NCI-H2107 (cell line): ENCODE measurements at regions not wholly inside any gene's neighbourhood (a gene's known extent, or its start where the extent isn't known, plus 50 kb on each side); places are given as distances from the start of the nearest gene placed in this dataset.
A peak's percentile ranks its signal among the peaks of the same experiment; 100 is the strongest.
"Not testable (repeated sequence)": the region's sequence is repeated elsewhere in the genome, so short reads cannot be mapped to it uniquely, and the experiment has no call there.

Source experiments
- DNase-seq: peaks from one replicate; lab custom pipeline; 2025; lab: John Stamatoyannopoulos, UW

DNA sequence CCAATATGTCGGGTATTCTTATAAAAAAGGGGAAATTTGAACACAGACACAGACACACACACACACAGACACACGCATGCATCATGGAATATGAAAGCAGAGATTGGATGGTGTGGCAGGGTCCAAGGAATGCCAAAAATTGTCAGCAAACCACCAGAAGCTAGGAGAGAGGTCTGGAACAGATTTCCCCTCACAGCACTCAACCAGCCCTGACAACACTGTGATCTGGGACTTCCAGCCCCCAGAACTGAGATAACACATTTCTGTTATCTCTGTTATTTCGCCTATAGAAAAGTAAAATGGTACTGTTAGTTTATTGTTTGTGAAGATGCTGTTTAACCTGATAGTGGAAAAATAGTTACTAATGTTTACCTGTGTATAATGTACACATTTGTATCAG, 145.4 kb upstream of the ZBED5 start:
- DNase-seq, result no peak

DNA sequence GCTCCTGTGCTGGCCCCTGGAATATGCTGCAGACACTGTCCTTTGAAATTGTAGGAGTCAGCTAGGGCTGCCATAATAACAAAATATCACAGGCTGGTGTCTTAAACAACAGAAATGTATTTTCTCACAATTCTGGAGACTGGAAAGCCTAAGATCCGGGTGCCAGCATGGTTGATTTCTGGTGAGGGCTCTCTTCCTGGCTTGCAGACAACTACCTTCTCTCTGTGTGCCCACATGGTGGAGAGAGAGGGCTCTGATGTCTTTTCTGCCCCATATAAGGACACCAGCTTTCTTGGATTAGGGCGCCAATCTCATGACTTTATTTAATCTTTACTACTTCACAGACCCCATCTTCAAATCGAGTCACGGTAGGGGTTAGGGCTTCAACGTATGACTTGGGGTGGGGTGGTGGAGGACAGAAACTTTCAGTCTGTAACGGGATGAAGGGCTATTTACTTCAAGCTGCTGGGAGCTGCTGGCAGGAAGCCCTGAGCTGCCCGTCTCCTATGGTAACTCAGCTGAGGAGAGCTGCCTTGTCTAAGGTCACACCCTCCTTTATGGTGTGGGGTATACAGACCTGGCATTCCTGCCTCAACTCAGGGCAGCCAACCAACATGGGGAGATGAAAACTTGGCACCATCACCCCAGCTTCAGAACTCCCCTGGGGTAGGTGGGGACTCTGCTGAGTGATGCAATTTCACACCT, 142.9 kb upstream of the ZBED5 start:
- no peak for DNase-seq

DNA sequence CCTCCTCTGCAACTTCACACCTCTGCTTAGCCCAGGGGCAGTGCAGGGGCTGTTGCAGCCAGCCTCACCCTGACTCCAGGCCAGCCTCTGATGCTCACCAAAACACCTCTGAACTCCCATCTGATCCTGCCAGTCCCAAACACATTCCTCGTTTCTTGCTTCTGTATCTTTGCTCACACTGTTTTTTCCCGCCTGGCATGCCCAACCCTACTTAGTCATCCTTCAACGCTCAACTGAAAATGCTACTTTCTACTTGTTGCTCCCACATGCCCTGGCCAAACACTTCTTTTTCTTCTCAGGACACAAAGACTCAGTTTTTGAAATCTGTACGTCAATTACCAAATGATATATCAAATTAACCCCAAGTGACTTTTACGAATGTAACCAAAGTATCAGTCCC, 140.8 kb upstream of the ZBED5 start:
- DNase-seq, result no peak

DNA sequence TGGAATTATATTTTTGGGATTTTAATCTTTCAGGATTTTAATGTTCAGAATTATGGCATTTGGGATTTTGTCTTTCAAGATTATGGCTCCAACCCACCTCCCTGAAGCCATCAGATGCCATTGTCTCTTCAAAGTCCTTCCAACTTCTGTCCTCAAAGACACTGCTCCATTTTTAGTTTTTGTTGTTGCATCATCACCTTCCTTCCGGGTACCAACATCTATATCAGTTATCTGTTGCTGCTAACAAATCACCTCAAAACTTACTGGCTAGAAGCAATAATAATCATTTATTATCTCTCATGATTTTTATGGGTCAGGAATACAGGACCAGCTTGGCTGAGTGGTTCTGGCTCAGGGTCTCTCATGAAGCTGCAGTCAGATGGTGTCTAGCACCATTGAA, 138.8 kb upstream of the ZBED5 start:
- DNase-seq, result no peak

DNA sequence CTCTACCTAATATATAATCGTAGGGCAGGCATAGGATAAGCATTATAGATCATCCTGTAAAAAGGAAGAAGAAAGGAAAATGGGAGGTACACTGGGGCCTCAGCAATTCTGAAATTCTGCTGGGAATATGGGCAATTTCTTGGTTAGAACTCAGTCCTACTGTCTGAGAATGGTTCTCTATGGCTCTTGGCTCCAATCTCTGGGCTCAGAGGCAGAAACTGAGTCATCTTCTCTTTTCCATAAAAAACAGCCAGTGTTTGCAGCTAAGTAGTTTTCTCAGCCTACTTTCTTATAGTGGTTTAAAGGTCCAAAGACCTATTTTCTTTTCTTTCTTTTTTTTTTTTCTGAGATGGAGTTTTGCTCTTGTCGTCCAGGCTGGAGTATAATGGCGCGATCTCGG, 135.8 kb upstream of the ZBED5 start:
- no peak for DNase-seq

DNA sequence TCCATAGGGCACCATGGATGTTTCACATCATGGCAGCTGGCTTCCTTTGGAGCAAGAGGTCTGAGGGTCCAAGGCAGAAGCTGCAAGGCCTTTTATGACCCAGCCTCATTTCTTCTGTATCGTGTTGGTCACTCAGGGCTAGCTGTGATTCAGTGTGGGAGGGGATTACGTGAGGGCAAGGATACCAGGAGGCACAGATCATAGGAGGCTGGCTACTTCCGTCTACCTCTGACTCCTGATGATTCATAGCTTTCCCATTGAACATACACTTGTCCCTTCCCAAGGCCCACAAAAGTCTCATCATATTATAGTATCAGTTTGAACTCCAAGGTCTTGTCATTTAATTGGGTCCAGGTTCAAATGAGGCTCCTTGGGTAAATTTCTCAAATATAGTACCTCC, 135.3 kb upstream of the ZBED5 start:
- DNase-seq, result no peak

DNA sequence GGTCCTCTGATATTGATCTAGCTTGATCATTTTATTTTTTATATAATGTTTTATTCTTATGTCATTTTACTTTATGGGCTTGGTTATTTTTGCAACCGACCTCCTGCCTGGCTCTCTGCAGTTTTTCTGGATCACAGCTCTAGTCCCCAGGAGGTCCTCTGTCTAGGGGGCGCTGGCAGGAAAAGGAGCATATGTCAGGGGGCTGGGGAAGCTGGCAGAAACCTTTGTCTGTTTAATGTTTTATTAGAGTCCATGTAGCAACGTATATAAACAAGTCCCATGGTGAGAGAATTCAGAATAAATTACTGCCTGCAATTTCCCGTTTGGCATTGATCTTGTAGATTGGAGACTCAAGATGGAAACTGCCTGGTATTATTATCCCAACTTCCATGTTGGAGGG, 133.5 kb upstream of the ZBED5 start:
- no peak for DNase-seq

DNA sequence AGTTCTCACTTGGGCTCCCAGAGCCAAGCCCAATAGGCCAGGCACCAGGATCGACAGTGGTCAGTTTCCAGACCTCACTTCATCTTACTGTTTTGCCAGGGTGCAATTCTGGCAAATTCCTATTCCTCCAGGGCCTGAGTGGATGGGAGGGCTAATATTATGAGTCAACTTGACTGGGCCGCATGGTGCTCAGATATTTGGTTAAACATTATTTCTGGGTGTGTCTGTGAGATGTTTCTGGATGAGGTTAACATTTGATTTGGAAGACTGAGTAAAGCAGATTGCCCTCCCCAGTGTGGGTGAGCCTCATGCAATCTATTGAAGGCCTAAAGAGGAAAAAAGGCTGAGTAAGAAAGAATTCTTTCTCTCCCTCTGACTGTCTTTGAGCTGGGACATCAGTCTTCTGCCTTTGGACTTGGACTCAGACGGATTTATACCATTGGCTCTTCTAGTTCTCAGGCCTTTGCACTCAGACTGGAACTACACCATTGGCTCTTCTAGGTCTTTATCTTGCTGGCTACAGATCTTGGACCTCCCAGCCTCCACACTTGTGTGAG, 132.9 kb upstream of the ZBED5 start:
- no peak for DNase-seq

DNA sequence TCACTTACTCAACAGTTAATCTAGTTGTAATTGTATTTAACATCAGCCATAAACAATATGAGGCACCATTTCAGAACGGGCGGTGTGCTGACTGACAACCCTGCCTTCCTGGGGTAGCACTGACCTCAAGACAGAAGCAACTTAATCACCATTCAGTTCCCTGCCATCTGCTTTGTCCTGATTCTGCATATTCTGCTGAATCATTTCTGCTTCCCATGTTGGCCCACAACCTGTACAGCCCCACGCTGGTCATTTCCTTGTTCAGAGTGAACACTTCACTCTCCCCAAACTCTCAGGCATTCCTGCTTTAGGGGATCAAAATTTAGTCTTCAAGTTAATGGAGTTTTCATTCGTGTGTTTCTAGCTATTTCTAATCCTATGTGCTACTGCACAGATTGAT, 132.3 kb upstream of the ZBED5 start:
- DNase-seq, result no peak

DNA sequence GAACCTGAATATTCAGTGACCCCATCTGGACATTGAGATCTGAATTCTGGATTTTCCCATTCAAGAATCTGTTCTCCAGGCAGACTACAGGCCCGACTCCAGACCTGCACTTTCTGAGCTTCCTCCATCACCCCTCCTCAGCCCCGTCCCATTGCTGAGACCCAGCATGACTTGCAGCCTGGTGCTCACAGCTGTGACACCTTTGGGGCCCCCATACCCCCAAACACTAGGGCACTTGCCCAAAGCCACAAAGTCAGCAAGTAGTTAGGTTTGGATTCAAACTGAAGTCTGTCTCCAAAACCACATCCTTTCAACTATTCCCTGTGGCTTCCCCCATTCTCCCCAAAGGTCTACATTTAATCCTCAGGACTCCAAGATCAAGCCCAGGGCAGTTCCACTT, 128.2 kb upstream of the ZBED5 start:
- no peak for DNase-seq

DNA sequence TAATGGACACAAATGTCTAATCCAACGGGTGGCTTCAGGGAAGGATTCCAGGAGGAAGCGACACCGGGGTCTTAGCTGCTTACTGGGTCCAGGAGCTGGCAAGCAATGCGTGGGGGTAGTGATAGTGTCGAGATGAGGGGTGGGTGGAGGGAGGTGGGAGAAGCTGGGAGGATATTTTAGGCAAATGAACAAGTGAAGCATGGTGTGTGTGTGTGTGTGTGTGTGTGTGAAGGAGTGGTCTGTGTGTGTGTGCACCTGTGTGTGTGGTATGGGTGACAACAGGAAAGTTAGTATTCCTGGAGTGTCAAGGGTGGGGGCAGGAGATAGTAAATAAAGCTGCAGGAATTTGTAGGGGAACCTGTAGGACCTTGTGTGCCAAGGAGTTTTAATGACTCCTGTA, 126.9 kb upstream of the ZBED5 start:
- no peak for DNase-seq

DNA sequence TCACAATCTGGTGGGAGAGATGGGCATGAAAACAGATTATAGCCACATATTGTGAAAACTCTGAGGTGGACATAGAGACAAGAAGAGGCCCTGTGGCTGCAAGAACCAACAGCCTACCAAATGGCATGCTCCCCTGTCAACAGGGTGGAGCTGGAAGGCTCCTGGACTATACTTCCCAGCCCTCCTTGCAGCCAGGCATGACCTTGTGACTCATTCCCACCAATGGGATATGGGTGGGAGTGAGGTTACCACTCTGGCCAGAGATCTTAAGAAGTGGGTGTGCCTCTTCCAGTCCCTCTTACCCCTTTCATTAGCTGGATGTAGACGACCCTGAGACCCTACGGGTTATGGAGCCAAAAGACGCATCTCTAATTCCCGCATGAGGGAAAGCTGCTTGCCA, 126.4 kb upstream of the ZBED5 start:
- DNase-seq, result no peak

DNA sequence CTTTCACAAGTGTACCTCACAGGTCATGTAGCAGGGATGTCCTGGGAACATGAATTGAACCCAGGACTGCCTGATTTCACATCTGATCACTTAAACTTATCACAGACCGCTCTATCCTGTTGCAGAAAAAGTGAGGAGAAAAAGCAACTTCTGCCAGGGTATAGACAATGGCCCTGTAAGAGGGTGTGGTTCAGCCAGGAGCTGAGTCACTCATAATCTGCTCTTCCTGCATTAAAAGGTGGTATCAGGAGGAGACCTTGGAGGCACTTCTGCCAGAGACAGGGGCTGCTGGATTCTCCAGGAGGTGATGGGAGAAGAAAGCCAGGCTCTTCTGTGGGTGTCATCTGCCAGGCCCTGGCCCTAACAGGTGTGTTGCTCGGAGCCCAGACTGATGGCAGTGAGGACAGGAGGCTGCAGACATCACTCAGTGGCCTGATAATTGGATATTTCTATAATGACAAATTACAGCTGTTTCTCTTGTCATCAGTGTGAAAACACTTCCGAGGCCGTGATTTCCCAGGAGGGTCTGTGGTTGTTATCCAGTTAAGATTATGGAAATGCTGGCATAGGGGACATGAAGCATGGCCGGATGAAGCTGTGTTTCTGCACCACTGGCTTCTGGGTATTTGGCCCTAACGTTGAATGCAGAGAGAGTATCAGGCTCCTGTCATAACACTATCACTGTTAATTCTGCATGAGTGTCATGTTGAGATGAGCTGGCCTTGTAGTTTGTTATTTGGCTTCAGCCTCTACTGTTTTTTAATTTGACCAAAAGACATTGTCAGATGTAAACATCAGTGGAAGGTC, 125.1 kb upstream of the ZBED5 start:
- DNase-seq, result no peak

DNA sequence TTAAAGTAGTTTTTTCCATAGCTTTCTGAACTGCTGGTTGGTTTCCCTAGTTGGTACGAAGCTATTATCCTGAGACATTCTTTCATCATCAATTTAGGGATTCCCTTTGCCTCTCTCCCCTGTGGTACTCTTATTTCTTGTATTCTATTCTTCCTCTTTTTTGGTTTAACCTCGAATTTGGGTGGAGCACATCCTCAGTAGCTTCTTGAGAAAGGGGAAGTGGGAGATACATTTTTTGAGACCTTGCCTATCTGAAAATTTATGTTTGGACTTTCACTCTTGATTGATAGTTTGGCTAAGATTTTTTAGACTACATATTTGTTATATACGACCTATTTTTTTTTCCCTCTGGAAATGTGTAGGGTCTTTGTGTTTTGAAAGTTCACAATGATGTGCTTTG, 121.7 kb upstream of the ZBED5 start:
- DNase-seq, result no peak

DNA sequence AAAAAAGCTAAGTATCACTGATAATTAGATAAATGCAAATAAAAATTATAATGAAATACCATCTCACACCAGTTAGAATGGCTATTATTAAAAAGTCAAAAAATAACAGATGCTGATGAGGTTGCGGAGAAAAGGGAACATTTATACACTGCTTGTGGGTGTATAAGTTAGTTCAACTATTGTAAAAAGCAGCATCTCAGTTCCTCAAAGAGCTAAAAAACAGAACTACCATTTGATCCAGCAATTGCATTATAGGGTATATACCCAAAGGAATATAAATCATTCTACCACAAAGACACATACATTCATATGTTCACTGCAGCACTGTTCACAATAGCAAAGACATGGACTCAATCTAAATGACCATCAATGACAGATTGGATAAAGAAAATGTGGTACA, 120.3 kb upstream of the ZBED5 start:
- no peak for DNase-seq

DNA sequence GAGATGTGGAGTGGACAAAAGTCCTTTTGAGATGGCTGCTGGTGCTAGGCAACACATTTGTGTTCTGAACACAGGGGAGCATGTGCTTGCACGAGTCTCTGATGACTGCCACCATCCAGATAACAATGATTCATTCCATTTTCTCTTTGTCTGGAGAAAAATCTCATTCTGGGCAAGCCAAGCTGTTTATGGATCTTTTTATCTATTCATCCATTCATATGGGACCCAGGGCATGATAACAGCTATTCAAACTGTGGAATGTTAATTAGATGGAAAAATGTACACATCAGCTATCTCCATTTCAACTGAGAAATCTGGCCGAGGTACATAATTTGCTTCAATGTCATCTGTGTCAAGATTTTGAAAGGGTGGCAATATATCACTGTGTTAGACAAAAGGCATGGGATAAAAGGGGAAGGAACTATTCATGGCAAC, 117.5 kb upstream of the ZBED5 start:
- DNase-seq, result no peak

DNA sequence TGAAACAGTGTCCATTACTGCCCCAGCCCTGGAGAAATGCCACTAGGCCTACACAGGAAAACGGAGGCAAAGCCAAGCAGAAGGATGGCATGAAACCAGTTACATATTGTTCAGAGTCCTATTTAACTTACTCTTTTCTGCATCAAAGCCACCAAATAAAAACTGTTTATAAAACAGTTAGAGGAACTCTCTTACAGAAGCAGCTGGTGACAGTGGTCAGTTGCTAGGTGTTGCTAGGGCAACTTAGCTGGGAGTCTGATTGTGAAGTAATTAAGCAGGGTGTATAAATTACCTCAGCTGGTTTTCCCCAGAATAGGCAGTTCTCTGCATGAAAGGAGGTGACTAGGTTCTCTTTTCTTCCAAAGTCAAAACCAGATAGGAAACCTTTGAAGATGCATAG, 115.6 kb upstream of the ZBED5 start:
- DNase-seq, result peak; percentile 44

DNA sequence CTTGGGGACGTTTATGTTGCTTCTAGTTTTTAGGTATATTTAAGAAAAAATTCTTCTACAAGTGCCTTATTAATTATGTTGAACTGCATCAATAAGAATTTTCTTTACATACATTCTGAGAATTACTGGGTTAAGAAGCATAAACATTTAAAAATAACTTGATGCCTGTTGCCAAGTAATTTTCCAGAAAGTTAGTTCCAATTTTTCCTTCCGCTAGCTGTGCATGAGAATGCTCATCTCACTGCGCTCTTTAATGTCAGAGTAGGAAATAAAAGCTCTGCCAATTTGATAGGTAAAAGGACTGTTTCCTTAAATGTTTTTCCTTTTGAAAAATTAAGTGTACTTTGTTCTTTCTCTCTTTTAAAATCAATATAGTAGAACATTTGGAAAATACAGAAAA, 113.1 kb upstream of the ZBED5 start:
- DNase-seq, result no peak

DNA sequence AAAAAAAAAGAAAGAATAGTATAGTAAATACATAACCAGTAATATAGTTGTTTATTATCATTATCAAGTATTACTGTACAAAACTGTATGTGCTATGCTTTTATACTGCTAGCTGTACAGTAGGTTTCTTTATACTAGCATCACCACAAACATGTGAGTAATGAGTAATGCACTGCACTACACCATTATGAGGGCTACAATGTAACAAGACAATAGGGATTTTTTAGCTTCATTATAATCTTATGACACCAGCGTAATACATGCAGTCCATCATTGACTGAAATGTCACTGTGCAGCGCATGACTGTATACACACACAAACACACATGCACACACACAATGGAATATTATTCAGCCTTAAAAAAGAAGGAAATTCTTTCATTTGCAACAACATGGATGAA, 111.5 kb upstream of the ZBED5 start:
- no peak for DNase-seq

DNA sequence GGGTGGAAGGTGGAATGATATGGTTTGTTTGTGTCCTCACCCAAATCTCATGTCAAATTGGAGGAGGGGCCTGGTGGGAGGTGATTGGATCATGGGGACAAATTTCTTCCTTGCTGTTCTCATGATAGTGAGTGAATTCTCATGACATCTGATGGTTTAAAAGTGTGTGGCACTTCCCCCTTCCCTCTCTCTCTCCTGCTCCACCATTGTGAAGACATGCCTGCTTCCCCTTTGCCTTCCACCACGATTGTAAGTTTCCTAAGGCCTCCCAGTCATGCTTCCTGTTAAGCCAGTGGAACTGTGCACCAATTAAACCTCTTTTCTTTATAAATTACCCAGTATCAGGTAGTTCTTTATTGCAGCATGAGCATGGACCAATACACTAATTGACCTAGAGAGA, 99.0 kb upstream of the ZBED5 start:
- DNase-seq, result not testable (repeated sequence)

DNA sequence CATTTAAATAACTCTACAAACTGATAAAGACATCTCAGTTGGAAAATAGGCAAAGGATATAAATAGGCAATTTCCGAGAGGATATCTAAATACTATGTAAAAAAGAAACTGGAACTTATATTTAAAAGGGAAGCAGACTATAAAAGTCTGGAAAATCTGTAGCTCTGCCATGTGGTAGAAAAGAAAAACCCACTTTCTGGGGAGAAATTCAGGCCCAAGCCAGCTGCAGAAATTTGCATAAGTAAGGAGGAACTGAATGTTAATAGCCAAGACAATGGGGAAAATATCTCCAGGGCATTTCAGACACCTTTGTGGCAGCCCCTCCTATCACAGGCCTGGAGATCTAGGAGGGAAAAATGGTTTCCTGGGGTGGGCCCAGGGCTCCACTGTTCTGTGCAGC, 97.8 kb upstream of the ZBED5 start:
- DNase-seq, result no peak

DNA sequence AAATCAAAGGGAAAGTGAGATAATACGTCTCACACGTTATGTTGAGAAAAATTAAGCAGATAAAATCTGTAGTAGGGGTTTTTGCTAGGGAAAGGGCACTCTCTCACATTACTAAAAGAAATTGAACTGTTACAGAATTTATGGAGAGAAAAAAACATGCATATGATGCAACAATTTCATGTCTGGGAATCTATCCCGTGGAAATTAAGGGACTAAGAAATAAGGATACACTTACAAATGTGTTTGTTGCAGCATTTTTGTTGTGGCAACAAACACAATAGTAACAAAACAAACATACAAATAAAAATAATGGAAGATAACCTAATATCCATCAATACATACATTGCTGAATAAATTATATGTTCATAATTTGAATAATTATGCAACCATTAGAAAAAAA, 96.3 kb upstream of the ZBED5 start:
- DNase-seq, result no peak

DNA sequence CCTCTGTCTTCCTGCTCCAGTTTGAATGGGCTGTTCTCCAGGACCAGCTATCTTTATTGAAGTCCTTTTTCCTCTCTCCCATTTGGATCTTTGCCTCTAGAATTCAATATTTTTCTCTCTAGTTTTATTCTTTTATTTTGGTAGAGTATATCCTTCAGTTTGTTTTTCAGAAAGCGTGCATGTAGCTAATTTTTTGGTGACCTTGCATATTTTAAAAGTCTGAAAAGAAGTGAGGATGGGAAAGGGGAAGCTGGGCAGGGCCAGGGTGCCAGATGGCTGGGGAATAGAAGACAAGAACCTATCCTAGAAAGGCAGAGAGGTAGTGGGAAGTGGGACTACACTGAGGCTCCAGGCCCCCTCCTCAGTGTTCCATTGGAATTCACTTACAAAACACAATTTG, 95.0 kb upstream of the ZBED5 start:
- DNase-seq, result no peak

DNA sequence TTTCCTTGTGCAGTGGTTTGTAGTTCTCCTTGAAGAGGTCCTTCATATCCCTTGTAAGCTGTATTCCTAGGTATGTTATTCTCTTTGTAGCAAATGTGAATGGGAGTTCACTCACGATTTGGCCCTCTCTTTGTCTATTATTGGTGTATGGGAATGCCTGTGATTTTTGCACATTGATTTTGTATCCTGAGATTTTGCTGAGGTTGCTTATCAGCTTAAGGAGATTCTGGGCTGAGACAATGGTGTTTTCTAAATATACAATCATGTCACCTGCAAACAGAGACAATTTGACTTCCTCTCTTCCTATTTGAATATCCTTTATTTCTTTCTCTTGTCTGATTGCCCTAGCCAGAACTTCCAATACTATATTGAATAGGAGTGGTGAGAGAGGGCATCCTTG, 90.1 kb upstream of the ZBED5 start:
- not testable (repeated sequence) for DNase-seq
